HG03103 (cell line): ENCODE measurements at regions not wholly inside any gene's neighbourhood (a gene's known extent, or its start where the extent isn't known, plus 50 kb on each side); places are given as distances from the start of the nearest gene placed in this dataset.

Experiments used
- ATAC-seq: cut with Tn5 transposase; IDR thresholded peaks from one replicate; pipeline ENCODE4 v1.9.1; 2021; ENCODE audit warnings: low read depth; ENCODE audit not compliant: unreplicated experiment

GRCh38 chr5:2575871-2576270 lies 175.6 kb downstream of the IRX2 start:
- no peak for ATAC-seq

- ATAC-seq, result no peak
These were observed 176.2 kb downstream of the IRX2 start for GRCh38 chr5:2575292-2575691.

- no peak for ATAC-seq
These were observed 177.3 kb downstream of the IRX2 start for GRCh38 chr5:2574155-2574554.

- no peak for ATAC-seq
These were observed 180.9 kb downstream of the IRX2 start for GRCh38 chr5:2570586-2570985.

GRCh38 chr5:2569774-2570542 lies 181.5 kb downstream of the IRX2 start:
- ATAC-seq, result no peak

GRCh38 chr5:2569176-2569575 lies 182.3 kb downstream of the IRX2 start:
- no peak for ATAC-seq

GRCh38 chr5:2566284-2566683 lies 185.2 kb downstream of the IRX2 start:
- ATAC-seq, result no peak

- no peak for ATAC-seq
These were observed 186.3 kb downstream of the IRX2 start for GRCh38 chr5:2565147-2565546.

GRCh38 chr5:2563046-2563445 lies 188.4 kb downstream of the IRX2 start:
- no peak for ATAC-seq

GRCh38 chr5:2562036-2562435 lies 189.4 kb downstream of the IRX2 start:
- no peak for ATAC-seq

GRCh38 chr5:2560435-2560834 lies 191.0 kb downstream of the IRX2 start:
- ATAC-seq, result no peak

GRCh38 chr5:2557435-2557834 lies 194.0 kb downstream of the IRX2 start:
- ATAC-seq, result no peak

GRCh38 chr5:2556375-2556966 lies 195.0 kb downstream of the IRX2 start:
- ATAC-seq, result no peak

GRCh38 chr5:2553611-2554010 lies 197.9 kb downstream of the IRX2 start:
- no peak for ATAC-seq

- no peak for ATAC-seq
These were observed 201.0 kb downstream of the IRX2 start for GRCh38 chr5:2550509-2550908.

GRCh38 chr5:2549900-2550299 lies 201.6 kb downstream of the IRX2 start:
- no peak for ATAC-seq

GRCh38 chr5:2549354-2549753 lies 202.1 kb downstream of the IRX2 start:
- no peak for ATAC-seq

GRCh38 chr5:2546938-2547337 lies 204.5 kb downstream of the IRX2 start:
- no peak for ATAC-seq

- ATAC-seq, result no peak
These were observed 207.5 kb downstream of the IRX2 start for GRCh38 chr5:2544003-2544402.

- ATAC-seq, result no peak
These were observed 208.7 kb downstream of the IRX2 start for GRCh38 chr5:2542821-2543220.

- no peak for ATAC-seq
These were observed 209.5 kb downstream of the IRX2 start for GRCh38 chr5:2542026-2542425.

- ATAC-seq, result no peak
These were observed 213.3 kb downstream of the IRX2 start for GRCh38 chr5:2538169-2538568.
